GM21529 (cell line): ENCODE measurements at regions not wholly inside any gene's neighbourhood (a gene's known extent, or its start where the extent isn't known, plus 50 kb on each side); places are given as distances from the start of the nearest gene placed in this dataset.
"Not testable (repeated sequence)": the region's sequence is repeated elsewhere in the genome, so short reads cannot be mapped to it uniquely, and the experiment has no call there.

Experiments used
- ATAC-seq: cut with Tn5 transposase; IDR thresholded peaks from one replicate; pipeline ENCODE4 v1.9.1; 2021; ENCODE audit not compliant: unreplicated experiment

DNA sequence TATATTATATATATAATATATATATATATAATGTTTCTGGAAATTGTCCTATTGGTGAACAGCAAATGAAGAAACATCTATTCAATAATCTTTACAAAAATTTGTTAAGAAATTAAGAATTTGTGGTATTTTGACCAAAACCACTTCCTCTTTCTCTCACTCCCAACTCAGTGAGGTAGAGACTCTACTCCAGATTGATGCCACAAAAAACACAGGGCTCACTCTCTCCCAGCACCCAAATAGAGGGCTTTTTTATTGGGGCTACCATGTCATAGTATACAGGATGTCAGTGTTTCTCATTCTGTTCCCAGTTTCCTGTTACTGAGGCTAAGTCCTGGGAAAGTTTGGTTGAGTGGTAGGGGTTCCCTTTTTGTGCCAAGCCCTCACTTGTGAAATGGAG is 1155.4 kb downstream of the BCL11A start:
- no peak for ATAC-seq

DNA sequence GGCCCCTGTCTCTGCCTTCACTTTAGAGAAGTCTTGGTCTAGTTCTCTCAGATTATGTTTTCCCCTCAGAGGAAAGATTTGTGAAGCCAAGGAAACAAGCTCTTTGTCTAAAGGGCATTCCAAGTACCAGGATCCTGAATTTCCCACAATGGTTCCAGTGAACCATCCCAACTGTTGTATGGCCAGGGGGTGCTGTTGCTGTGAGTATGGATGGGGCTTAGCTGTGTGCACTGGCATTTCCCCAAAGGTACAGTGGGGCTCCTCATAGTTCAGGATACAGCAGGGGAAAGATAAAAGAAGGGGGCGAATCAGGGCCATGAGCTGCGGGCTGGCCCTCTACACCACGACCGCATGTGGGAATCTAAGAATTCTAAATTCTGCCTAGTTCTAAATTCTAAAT is 1154.0 kb upstream of the FANCL start:
- no peak for ATAC-seq

DNA sequence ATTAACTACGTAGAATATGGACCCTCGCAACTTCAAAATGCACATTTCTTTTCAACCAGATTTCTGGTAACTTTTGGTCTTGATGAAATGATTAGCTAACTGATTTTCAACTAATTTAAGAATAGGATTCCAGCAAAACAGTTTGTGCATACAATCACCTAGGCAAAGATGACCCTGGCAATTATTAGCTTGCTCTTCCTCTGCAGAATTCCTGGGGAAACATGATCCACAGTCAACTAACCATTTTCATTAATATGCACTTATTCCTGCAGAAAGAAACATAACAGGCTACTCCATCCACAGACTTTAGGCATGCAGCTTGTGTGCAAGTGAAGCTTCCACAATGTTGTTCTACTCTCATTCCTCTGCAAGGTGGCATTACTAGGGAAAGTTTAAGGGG is 1150.8 kb upstream of the FANCL start:
- no peak for ATAC-seq

DNA sequence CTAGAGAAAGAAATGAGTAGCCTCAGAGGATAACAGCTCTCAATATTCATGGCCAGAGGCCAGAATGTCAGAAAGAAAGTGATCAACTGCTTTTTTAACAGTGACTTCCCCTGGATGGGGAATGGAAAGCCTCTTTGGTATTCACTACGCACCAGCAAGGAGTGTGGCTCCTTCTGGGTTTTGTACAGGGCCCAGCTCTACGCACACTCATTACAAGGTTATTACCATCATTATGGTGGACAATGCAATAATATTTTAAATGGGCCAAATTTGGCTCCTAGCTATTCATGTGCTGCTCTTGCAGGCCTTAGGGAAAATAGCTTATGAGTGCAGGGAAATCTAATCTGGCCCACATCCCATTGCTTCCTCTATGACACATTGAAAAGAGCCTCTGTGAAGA is 1149.5 kb upstream of the FANCL start:
- ATAC-seq = no peak

DNA sequence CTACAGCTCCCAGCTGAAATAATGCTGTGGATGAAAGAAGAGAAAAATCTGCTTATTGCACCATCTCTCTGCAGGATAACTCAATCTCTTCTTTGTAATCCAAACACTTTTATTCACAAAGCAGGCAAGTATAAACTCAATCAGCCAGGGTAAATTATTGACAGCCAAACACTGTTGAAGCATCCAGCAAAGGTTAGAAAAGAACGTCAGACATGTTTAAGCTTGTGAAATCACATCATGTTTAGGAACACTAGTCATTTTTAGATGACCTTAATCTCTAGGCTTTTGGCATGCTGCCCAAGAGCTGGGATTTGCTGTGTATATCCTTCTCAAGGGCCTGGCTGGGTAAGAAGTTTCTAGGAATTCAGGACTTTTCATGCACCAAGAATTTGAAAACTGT is 1148.1 kb upstream of the FANCL start:
- ATAC-seq = no peak

DNA sequence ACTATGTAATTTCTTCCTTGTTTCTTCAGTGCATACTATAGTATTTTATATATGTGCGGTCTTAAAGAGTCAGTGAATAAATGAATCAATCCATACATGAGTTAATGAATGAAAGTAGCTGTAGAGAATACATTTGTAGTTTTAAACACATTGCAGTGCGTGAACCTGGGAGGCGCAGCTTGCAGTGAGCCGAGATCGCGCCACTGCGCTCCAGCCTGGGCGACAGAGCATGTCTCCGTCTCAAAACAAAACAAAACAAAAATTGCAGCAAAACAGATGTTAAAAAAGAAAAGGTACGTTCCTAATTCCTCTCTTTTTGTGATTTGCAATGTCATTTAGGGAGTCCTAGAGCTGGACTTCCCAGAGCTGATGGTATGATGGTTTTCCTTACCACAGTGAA is 1144.8 kb upstream of the FANCL start:
- ATAC-seq = no peak

DNA sequence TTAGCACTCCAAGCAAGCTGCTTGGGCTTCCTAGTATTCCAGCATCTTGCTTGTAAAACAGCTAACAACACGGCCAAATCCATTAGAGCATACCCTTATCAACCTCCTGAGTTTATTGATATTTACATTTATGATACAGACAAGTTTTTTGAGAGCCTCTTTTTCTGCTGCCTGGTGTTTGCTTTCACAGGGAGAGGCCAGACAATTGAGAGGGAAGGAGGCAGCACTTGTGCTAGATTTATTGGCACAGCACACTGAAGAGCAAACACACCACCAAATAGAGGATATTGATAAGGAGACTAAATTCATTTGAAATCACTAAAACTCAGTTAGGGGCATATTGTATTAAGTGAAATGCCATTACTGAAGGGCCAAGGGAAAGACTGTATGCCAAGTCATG is 1142.3 kb upstream of the FANCL start:
- ATAC-seq = no peak

DNA sequence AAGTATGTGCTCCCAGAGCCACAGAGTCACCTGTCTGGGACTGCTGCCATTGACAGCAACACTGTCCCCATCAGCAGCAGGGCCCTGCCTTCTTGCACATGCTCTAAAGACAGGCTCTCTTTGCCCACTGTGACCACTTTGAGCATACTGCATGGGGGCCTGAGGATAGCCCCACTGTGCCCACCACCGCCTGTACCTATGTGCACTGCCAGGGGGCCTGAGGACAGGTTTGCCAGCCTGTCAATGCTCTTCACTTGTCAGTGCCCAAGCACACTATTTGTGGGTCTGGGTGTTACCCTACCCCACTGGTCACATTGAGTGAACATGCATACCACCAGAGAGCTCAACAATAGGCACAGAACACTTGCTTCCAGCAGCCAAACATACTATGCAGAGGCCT is 1137.0 kb upstream of the FANCL start:
- ATAC-seq = no peak

DNA sequence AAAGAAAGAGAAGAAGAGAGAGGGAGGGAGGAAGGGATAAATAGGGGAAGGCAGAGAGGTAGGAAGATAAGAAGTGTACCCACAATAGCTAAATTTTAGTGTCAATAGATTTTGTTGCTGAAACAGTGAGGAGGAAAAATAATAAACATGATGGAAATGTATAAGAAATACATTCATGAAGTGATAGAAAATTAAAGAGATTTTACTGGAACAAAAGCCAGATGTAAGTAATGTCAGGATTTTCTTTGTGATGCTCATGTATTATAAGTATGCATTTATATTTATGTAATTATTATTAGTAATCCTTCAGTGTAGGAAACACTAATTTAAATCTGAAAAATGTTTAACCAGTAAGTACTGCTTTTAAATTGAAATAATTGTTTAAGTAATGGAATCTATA is 1125.2 kb upstream of the FANCL start:
- no peak for ATAC-seq

DNA sequence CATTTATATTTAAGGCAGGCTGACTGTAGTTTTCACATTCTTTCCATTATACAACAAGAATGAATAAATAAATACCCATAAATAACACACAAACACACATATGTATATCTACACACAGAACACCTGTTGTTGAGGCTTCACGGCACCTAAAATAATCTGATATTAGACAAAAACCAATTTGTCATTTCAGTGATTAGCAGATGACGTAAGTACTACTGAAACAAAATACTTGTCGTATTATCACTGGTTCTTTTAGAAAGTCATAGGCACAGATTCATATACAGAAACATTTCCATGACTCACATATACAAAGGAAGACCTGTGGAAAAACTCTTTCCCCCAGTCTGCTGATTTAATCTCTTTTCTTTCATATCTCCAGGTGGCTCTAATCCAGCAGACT is 1113.4 kb upstream of the FANCL start:
- no peak for ATAC-seq

DNA sequence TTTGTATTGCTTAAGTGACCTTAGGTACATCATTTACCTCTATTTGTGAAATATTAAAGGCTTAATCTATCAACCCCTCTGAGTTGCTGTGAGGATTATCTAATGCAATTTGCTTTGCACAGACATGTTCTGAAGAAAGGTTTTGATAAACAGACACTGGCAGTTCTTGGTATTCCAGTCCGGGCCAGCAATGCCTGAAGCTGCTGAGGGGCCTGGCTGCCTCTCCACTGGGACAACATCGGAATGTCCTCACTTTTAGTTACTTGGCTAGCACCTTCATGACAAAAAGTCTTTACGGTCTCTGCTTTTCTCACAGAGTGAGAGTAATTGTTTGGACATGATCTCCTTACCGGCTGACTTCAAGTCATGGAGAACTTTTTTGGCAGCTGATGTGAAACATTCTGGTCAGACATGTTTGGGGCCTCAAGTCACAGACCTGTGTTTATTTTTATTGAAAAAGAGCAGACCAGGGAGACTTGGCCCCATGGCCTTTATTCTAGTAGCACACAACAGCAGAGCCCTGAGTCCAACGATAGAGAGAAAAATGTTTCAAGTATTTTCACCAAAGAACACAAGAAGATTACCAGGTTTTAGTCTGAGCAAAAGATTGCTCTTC is 1112.3 kb upstream of the FANCL start:
- no peak for ATAC-seq

DNA sequence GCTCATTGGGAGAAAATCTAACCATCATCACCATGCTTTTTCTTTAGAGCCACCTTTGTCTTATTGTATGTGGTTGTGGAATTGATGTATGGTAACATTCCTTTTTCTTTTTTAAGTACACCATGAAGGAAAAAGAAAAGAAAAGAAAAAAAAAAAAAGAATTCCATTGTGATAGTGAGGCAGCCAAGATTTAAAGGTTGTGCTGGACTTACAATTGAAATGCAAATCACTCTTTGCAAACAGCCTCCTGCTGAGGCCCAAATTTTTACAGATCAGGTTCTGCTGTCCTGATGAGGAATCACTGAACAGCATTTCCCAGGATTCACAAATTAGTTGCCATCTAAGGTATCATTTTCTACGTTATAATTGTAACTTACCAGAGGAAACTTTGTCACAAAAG is 1101.0 kb upstream of the FANCL start:
- no peak for ATAC-seq

DNA sequence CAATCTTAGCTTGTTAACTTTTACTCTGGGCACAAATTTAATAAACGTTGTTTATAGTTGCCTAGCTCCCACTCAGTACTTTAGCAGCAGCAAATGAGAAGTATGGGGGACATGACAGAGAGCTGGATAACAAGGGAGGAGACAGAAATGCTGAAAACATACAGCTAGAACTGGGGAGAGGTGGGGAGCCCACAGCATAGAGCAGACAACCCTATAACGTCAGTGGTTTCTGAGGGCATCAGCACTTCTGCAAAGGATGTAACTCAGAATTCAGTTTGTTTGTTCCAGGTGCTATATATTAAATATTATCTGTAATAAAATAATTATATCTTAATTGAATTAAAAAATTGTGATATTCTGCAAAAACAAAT is 1098.7 kb upstream of the FANCL start:
- no peak for ATAC-seq

DNA sequence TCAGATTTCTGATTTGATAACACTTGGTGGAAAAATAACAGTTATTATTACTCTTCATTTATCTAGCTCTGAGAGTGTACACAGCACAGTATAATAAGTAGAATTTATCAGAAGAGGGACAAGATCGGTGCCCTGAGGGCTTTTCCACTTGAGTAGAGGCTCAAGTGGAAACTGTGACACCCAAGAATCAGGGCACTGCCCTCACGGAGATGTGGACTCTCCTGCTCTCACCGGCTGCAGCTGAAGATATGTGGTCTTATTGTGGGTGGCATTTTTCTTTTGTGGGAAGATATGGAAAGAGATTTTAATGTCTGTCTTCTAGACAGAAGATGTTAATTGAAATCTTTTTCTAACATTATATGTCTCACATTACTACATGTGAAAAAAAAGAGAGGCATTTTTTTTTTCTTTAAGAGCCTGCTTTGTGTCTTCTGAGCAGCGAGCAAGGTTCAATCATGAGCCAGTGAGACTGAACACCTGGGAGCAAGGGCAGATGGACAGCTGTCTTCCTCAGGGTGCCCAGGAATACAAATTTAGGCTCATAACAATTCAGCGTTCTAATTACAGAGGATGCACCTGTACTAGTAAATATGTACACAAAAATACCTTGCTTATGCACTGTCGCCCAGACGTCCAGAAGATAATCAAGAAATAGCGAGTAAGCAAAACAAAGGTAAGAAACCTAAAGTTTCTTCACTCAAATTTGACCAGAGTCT is 1098.2 kb upstream of the FANCL start:
- ATAC-seq = no peak

DNA sequence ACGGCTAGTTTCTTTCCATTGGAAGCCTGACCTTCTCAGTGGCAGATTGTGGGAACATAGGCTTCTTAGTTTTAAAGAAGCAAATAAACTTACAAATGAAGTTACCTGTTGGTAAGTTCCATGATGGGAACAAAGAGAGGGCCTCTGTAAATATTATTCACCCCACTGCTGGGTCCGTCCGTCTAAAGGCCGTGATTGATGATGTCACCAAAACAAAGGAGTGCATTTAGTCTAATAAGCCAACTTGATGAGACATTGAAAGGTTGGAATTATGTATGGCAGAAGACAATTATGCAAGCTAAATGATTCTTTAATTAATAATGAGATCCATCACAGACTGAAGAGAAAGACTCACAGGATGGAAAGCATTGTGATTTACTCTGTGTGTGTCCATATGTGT is 1091.9 kb upstream of the FANCL start:
- no peak for ATAC-seq

DNA sequence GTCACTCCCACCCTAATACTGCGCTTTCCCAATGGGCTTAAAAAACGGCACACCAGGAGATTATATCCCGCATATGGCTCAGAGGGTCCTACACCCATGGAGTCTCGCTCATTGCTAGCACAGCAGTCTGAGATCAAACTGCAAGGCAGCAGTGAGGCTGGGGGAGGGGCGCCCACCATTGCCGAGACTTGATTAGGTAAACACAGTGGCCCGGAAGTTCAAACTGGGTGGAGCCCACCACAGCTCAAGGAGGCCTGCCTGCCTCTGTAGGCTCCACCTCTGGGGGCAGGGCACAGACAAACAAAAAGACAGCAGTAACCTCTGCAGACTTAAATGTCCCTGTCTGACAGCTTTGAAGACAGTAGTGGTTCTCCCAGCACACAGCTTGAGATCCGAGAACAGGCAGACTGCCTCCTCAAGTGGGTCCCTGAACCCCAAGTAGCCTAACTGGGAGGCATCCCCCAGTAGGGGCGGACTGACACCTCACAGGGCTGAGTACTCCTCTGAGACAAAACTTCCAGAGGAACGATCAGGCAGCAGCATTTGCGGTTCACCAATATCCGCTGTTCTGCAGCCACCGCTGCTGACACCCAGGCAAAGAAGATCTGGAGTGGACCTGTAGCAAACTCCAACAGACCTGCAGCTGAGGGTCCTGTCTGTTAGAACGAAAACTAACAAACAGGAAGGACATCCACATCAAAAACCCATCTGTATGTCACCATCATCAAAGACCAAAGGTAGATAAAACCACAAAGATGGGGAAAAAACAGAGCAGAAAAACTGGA is 1085.6 kb upstream of the FANCL start:
- ATAC-seq = not testable (repeated sequence)

DNA sequence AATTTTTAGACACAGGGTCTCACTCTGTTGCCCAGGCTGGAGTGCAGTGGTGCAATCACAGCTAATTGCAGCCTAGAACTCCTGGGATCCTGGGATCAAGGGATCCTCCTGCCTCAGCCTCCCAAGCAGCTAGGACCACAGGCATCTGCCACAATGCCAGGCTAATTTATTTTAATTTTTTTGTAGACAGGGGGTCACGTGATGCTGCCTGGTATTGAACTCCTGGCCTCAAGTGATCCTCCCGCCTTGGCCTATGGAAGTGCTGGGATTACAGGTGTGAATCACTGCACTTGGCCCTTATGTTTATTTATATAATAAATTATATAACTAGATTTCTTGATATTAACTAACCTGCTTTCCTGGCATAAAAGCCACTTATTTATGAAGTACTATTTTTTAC is 1081.7 kb upstream of the FANCL start:
- no peak for ATAC-seq

DNA sequence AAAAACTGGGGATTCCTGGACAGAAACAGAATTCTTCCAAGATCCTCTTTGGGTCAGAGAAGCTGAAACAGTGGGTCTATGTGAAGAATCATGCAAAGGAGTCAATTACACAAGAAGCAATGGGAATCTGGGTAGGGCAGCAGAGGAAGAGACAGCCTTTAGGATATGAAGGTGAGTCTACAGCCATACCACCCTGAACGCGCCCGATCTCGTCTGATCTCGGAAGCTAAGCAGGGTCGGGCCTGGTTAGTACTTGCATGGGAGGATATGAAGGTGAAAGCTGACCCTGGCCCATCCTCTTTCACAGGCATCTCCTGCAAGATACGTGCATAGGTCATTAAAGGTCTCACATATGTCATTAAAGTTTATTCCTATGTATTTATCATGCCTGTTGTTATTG is 1080.9 kb upstream of the FANCL start:
- ATAC-seq = no peak

DNA sequence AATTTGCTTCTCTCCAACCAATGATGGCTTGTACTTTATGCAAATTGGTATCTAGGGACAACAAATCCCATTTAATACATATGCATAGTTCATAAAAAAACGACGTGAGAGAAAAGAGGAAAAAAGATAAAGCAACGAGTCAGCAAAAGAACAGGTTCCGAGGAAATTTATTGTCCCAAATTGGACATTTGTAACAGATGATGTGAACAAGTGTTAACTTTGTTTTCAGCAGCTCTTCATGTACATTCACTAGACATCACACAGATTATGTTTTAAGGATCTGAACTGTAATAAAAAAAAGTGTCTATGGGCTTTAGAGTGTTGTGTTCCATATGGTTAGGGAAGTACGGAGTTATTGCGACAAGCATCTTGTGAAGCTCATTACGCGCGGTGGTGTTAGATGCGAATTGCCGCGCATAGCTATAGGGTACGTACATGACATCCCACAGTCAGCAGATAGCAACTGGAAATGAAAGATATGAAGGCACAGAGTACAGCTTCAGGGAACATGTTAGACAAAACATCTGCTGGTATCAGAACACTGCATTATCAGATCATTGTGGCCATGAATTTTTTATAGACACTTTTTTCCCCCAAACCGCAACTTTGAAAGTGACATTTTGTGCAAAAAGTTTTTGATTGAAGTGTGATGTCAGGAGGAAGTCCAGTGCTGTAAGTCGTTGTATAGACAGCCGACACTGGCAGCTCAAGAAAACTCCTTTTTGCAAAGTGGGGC is 1073.1 kb upstream of the FANCL start:
- ATAC-seq = no peak

DNA sequence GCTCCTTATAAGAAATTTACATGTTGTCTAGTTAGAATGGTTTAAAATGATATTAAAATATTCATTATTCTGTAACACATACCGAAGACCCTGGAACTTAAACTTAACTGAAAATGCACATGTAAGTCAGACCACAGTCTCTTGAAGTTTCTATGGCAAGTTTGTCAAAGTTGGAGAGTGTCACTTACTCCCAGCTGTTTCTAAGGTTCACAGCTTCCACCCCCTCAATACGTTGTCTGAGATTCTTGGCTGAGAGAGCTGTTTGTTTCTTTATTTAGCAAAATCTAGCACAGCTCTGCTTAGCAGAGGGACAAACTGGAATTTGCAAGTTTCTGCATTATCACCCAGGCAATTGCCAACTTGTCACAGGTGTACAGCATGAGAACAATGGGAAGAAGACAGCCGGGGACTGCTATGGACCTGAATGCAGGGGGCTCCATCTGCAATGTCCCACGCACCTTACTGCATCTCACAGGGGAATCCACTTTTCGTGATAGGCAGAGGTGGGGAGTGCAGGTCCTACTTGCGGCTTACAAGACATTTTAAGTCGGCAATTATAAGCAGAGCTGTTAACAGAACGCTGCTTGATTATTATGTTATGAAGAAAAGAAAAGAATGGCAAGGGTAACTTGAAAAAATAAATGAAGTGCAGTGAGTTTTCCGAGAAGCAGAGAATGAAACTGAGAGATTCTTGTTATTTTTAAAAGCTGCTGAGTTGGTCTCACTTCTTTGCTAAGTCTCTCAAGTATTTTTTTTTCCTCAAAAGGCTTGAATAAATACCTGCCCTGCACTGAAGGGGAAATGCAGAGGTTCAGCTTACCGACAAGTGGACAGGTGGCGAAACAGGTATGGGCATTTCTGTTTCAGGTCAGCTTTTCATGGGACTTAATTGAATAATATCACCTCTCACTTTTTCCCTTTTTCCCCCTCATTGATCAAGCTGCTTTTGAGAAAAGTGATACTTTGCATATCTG is 1072.1 kb upstream of the FANCL start:
- ATAC-seq = no peak

DNA sequence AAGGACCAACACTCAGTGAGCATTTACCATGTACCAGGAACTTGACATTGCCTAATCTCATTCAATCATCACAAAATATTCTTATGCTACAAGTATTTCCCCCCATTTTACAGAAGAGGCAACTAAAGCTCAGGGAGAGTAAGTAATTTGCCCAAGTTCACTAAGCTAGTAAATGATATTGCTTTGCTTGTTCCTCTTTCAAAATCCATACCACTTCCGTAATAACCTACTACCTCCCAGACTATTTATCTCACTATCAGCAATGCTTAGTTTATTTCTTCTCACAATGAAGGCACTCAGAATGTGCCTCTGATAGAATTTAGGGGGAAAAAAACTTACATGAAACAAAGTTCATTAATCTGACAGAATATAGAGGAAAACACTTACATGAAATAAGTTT is 1070.9 kb upstream of the FANCL start:
- ATAC-seq = no peak
